ENCODE measurements at regions not wholly inside any gene's neighbourhood (a gene's known extent, or its start where the extent isn't known, plus 50 kb on each side); places are given as distances from the start of the nearest gene placed in this dataset.

GRCh38 chr2:221205103-221205673 lies 366.9 kb downstream of the EPHA4 start:
- no peak for DNase-seq

DNA sequence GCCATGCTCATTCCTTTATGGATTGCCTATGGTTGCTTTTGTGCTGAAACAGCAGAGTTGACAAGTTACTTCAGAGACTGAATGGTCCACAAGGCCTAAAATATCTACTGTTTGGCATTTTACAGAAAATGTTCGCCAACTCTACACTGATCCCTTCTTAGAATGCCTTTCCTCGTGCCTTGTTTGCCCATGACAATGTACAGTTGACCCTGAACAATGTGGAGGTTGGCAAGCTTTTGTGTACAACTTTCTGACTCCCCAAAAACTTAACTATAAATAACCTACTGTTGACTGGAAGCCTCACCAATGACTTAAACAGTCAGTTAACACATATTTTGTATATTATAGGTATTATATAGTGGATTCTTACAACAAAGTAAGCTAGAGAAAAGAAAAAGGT lies 361.4 kb downstream of the EPHA4 start:
- DNase-seq = no peak

DNA sequence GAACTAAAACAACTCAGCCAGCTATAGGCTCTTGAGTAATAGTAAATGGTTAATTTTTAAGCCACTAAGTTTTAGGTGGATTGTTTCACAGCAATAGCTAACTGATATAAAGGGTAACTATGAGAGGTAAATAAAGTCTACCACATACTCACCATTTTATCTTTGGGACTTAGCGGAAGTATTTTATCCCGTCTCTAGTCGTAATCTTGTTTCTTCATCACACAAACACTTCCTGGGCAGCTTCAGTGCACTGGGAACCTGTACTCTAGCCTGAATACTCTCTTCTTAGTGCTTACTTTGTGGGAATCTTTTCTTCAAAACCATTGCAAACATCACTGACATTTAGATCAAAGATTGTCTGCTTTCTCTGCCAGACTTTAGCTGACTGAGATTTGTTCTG lies 360.5 kb downstream of the EPHA4 start:
- DNase-seq = no peak

GRCh38 chr2:221212105-221212504 lies 360.0 kb downstream of the EPHA4 start:
- no peak for DNase-seq

DNA sequence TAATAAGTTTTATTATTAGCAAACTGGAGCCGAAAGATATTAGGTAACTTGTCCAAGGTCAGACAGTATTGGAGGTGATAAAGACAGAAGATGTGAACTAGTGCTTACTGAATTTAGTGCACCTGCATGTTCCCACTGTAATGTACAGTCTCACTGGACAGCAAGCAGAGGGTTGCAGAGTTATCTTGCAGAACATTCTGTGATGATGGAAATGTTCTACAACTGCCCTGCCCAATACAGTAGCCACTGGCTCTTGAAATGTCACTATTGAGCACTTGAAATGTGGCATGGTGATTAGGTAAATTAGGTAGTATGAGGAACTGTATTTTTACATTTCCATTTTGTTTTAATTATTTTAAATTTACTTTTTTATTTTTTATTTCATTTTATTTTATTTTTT lies 356.6 kb downstream of the EPHA4 start:
- no peak for DNase-seq

- DNase-seq = no peak
These were observed 355.5 kb downstream of the EPHA4 start for GRCh38 chr2:221216636-221217035.

- no peak for DNase-seq
These were observed 346.4 kb downstream of the EPHA4 start for GRCh38 chr2:221225752-221226151.

DNA sequence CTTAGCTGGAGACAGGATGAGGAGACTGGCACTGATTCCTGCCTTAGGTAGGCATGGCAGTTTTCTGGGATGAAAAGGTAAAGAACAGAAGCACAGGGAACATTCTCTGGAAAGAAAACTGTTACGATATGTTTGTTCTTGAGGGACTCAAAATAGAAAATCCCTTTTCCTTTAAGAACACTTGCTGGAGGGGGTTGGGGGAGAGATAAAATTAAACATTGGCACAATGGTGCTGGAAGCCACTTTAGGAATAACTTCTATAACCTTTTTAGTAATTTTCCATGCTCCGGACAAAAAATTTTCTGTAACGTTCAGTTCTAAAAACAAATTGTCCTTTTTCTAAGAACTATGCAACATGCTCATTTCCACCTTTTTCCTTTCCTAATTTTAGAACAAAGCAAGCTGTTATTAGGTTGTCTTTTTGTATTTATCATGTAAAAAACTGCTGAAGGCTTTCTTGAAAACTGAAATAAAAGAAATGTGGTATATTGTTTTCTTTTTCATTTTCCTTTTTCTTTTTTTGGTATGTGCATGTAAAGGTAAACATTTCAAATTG lies 343.8 kb downstream of the EPHA4 start:
- no peak for DNase-seq

DNA sequence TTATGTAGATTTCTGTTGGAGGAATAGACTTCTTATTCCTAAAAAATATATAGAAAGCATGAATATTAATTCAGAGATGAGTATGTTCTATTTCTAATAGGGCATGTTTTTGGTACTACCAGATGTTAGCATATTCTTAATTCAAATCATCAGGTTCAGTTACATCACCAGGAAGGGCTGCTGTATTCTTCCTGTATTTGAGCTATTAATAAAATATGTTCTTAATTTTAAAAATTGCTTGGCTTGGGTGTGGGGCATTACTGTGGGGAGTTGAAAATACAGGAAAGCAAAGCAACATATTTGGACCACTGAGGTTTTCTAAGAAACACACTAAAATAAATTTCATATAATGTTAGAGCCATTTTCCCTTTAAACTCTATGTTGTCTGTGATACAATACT lies 343.0 kb downstream of the EPHA4 start:
- DNase-seq = no peak

DNA sequence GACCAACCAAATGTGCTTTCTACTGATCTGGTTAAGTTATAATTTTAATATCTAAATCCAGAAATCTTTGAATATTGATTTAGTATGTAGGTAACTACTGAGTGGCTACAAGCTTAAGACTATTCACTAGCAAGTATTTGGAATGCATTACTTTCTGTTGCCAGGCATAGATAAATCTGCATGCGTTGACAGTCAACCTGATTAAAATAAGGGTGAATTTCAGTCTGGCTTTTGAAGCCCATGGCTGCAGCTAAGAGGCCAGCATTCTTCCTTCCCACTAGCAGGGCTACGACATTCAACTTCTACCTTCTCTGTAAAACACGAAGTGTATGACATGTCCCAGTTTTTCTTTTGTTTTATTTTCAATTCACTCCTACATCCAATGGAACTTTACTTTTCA lies 340.6 kb downstream of the EPHA4 start:
- no peak for DNase-seq

DNA sequence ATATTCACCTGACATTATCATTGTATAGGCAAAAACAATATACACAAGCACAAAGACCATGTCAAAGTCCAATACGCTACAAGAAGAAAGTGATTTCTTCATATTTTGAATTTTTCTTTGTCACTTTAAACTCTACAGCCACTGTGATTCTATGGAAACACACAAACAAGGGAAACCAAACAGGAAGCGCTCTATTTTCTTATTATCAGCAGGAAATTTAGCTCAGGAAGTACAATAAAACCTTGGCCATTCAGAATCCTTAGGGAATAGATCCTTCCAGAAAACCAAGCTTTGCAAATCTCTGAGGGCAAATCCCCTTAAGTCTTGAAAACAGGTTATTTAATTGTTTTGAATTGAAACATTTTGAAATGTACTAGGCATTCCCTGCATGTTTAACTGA lies 336.2 kb downstream of the EPHA4 start:
- DNase-seq = no peak

DNA sequence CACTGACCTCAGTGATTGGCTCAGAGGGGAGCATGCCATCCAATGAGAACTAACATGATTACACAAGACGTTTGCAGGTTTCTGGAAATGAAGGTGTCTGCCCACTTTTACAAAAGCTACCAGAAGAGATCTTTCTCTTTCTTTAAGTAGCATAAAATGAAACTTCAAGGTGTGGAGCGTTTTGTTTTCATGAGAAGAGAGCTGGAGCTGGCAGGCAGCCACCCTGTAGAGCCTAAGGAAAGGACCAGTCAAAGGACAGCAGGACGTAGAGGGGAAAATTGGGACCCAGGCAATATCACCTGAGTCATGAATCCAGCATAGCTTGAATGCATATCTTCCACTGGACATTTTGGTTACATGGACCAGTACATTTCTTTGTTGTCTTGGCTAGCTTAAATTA lies 331.0 kb downstream of the EPHA4 start:
- DNase-seq = no peak

DNA sequence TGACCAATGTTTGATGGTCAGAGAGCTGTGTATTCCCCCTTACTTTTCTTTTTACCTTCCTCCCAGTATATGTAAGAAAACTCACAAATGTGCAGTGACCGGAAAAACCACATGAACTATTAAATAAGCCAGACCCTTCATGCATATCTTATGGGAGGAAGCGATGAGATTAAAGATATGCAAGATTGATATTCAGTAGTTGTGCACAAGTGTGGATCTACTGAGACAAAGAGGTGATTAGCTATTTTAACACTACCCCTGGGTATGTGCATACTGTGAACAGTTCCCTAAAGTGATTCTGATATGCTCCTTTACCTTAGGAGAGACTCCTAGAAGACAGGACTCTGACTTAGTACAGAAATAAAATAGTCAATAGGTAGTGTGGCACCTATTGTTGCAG lies 328.3 kb downstream of the EPHA4 start:
- DNase-seq = no peak

- DNase-seq = no peak
These were observed 327.1 kb downstream of the EPHA4 start for GRCh38 chr2:221245045-221245444.

- DNase-seq = no peak
These were observed 326.3 kb downstream of the EPHA4 start for GRCh38 chr2:221245772-221246171.

DNA sequence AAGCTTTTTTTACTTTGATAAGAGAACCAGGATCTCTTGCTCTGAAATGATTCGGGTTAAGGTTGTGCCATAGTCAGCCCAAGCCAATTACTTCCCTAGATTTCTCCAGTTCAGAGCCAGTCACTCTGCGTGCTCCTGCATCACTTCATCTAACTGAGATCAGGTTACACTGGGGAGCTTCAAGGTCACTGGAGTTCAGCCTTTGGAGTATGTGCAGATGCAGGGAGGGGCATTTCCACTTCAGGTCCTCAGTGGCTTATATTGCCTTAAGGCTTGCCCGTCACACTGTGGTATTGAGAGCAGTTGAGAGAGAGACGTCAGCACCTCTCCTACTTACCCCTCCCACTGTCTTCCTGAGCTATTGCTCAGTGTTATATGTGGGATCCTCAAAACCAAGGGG lies 317.8 kb downstream of the EPHA4 start:
- no peak for DNase-seq

- no peak for DNase-seq
These were observed 316.2 kb downstream of the EPHA4 start for GRCh38 chr2:221255862-221256261.

DNA sequence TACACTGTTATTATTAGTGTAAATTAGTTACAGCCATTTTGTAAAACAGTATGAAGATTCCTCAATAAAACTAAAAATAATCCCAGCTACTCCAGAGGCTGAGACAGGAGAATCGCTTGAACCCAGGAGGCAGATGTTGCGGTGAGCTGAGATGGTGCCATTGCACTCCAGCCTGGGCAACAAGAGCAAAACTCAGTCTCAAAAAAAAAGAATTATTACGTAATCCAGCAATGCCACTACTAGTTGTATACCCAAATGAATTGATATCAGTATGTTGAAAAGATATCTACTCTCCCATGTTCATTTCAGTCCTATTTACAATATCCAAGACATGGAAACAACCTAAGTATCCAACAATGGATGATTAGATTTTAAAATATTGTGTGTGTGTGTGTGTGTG lies 313.6 kb downstream of the EPHA4 start:
- DNase-seq = no peak

DNA sequence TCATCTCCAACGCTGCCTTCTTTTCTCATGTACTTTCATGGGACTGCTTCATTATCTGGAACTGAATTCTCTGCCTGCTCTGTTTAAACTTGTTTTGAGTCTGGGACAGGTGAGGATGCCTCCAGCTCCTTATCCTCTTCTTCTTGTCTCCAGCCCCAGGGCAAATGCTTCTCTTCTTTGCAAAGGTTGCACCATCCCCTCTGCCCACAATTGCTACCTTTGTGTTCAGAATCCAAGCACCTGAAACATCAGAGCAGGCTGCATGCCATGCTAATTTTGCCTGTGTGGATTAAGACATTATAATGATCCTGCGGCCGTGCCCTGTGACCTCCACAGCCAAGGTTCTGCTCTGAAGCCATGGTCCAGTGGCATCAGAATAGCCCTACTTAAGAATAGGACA lies 309.5 kb downstream of the EPHA4 start:
- no peak for DNase-seq

GRCh38 chr2:221263573-221263972 lies 308.5 kb downstream of the EPHA4 start:
- DNase-seq = no peak

DNA sequence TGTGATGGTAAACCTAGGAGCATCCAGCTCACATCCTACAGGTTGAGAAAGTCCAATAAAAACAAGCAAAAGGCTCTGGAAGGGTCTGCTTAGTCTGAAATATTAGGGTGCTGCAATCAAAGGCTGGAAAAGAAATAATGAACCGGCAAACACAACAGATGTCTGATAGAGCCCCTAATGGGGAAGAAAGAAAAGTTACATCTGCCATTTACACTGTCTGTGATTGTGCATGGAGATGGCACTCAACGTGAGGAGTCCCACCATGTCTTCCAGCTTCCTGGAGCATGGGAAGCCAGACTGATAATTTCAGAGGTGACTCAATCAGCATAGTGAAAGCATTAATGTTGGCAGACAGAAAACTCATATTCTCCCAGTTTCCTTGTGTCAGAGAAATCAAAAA lies 307.8 kb downstream of the EPHA4 start:
- no peak for DNase-seq

DNA sequence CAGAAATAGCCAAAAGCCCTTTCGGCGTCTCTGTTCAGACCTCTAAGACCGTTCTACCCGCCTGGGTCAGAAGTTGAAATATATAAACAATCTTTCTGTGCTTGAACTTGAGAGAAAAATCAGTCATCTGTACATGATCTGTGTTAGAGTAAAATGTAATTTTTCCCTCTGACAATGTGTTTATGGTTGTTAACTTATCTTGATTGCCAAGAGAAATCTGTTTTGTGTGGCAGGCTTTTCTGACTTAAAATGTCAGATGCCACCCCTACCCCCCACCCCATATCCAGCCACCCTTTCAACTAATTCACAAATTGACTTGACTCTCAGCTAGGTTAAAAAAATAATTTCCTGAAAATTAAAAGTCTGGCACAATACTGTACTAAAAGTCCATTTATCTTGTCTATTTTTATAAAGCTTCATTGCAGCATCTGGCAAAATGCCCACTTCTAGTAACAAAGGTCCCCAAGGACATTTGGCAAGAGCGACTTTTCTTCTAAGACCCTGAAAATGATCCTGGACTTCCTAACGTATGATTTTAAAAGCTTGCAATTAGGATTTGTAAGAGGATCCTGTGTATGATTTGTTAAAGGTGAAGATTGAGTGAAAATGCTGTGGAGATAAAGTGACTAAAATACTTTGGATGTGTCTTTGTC lies 304.2 kb downstream of the EPHA4 start:
- DNase-seq = no peak

GRCh38 chr2:221268631-221269030 lies 303.5 kb downstream of the EPHA4 start:
- DNase-seq = no peak

DNA sequence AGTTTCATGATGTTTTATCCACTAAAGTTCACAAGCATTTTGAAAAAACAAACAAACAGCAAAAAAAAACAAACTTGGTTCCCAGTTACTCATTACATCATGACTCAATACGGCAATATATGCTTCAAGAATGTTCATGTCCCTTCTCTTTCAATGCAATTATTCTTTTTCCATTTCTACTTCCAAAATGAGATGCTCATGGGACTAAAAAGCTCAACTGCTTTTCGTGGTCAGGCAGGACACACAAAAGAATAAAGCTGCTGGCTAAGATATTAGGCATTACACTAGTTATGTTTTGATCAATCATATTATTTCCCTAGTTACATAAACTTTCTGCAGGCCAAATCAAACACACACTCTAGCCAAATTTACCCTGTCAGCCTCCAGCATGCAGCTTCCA lies 301.3 kb downstream of the EPHA4 start:
- no peak for DNase-seq

DNA sequence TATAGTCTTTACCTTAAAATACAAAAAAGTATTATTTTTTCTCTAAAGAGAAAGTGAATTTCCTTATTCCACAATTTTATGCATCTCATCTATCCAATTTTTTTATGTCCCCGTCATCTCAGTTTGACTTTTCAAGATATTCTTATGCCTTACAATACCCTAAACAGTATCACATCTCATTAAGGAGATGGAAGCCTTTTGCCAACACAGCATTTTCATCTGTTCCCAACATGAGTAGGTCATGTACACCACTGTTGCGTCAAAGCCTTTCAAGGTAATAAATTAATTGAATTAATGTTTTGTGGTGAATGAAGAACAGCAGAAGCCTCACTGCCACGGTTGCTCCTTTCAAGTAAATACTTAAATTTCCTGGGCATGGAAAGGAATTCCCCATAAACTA lies 299.4 kb downstream of the EPHA4 start:
- DNase-seq = no peak
